ENCODE measurements at regions not wholly inside any gene's neighbourhood (a gene's known extent, or its start where the extent isn't known, plus 50 kb on each side); places are given as distances from the start of the nearest gene placed in this dataset.
"Not testable (repeated sequence)": the region's sequence is repeated elsewhere in the genome, so short reads cannot be mapped to it uniquely, and the experiment has no call there.

DNA sequence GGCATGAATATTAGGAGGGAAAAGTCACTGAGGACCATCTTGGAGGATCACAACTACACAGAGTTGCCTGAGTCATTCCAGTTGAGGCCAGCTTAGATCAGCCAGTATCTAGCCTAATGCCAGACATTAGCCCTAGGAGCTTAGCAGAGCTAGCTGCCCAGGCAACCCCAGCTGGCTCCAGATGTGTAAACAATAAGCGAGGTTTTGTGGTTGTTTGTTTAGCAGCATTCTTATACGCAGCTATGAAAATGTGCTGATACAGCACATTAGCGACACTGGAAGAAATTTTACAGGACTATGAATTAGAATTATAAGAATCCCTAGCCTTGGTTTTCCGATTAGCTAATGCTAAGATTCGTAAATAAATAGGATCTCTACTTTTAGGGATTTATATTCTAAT is 59.3 kb downstream of the BTBD3 start:
- Histone ChIP-seq H3K27ac (no peak overlapping the region), H3K4me3 (no peak overlapping the region)

DNA sequence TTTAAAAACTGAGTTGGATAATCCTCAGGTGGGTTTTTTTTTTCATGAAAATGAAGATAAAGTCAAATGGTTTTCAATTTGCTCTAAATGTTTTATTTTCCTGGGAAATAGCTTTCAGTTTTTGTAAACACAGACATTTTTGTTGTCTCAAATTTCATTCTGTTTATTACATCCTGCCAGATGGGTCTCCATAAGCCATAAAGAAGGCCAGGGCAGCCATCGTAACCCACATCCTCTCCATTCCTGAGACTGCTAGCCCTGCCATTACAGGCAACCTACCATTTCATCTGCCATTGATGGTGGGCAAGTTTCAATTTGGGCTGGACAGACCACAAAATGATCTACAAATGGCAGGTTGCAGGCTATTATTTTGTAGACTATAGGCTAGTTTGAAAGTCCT is 60.8 kb downstream of the BTBD3 start:
- H3K27ac ChIP-seq, result no peak overlapping the region
- H3K4me3 ChIP-seq, result no peak overlapping the region

DNA sequence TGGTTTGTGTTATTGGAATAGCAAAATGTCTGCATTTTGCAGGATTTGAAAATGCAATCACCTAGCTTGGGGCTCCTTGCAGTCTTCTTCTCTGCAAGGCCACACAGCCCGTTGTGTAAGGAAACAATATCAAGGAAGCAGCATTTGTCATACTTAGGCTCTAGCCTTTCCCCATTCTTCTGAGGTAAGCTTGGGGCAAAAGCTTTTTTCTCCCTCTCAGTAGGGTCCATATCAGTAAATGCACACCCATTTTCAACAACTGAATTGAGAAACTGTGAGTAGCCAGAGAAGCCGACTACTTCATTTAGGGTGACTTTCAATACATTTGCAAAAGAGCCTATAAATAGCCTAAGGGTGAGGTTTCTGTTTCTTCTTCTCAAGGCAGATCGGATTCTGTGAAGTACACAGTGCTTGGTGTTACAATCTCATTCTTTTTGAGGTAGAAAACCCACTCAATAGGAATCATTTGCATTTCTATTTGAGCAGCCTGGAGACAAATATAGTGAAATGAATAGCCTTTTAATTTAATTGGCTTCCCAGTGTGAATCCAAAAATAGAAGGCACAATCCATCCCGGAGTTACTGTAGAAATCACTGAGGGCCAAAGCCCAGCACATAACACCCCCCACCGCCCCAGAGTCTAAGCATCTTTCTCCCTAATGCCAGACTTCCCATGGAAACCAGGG is 61.8 kb downstream of the BTBD3 start:
- H3K4me3 ChIP-seq, result no peak overlapping the region

DNA sequence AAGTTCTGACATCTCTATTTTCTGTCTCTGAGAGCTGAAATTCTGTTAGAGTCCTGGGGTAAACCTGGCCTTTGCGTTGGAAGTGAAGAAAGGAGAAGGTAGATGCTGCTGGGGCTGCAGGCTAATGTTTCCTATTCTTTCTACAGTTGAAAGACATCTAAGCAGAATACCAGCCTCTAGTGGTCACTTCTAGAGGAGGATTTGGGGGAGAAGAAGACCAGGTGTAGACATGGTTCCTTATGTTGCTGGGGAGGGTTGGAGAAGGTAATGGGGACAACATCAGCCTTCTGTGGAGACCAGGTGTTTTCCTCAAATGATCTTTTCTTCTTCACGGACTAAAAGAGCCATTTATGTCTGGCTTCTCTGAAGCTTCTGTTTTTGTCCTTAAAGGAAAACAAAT is 62.6 kb downstream of the BTBD3 start:
- H3K4me3 ChIP-seq, result no peak overlapping the region
- H3K27ac ChIP-seq, result no peak overlapping the region

More for the DNA sequence above, 61.8 kb downstream of the BTBD3 start:
- H3K27ac ChIP-seq, result no peak overlapping the region

DNA sequence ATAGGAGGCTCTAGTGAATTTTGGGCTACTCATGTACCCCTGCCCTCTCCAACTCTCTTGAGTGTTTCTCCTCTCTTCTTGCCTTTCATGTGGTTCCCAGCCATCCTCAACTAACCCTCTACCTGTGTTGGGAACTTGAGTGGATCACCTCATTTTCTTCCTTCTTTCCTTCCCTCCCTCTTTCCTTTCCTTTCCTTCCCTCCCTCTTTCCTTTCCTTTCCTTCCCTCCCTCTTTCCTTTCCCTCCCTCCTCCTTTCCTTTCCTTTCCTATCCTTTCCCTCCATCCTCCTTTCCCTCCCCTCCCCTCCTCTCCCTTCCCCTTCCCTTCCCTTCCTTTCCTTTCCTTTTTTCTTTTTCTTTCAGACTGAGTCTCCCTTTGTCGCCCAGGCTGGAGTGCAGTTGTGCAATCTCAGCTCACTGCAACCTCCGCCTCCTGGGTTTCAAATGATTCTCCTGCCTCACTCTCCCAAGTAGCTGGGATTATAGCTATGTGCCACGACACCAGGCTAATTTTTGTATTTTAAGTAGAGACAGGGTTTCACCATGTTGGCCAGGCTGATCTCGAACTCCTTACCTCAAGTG is 63.8 kb downstream of the BTBD3 start:
- Histone ChIP-seq H3K4me3 (no peak overlapping the region), H3K27ac (no peak overlapping the region)

DNA sequence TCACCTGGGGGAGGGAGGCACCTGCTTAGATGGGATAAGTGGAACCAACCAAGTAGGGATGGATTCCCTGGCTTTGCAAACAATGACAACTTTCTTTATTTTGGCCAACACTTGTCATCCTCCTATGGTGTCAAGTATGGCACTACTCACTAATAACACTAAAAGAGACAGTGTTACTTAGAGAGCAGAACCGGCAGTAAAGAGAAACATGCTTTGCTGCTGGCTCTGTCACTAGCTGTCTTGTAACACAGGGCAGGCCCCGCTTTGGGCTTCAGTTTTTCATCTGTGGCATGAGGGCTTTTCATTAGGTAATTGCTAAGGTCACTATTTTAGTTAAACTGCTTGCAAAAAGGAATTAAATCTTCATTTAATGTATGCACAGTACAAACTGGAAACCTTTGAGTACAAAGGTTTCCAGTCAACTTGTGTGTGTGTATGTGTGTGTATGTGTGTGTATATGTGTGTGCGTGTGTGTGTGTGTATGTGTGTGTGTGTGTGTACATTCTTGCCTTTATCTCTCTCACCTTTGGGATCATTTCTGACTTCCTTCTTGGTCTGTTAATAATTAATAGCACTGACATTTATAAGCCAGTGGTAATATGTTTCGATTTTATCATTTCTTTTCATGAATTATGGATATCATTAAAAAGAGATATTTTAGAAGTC is 64.7 kb downstream of the BTBD3 start:
- no peak overlapping the region for H3K27ac ChIP-seq
- H3K4me3 ChIP-seq, result no peak overlapping the region

DNA sequence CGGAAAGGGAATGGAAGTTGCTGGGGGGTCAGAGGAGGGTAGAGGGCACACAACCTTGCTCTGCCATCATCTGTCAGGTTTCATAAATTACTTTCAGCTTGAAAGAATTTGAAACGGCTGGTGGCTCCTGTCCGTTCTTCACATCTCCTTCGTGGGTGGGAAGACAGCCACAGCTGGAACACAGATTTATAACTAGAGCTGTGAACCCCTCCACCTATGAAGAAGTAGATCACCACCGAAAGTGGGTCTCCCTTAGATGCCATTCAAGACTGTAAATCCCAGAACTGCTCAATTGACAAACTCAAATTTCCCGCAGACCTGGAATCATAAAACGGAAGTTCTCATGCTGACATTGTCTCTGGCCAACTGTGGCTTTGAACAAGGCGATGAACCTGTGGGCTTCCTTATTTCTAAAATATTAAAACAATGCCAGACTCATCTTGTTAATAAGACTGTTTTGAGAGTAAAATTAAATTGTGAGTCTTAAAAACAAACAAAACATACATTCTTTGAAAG is 65.3 kb downstream of the BTBD3 start:
- no peak overlapping the region for H3K27ac ChIP-seq
- no peak overlapping the region for H3K4me3 ChIP-seq

DNA sequence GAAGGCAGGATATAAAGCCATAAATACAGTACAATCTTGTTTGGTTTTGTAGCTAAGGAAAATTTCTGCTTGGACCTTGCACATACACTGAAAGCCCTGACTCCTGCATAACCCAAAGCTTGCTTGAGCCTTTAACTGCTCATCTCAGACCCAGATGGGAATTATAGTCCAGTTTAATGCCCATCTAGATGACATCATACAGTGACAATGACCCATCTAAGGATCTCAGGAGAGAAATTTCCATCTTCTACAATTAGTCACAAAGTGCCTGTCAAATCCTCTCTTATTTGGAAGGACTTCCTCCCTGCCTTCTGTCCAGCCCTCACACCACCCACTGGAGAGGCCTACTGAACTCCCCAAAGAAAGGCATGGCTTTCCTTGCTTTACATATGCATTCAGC is 69.3 kb downstream of the BTBD3 start:
- no peak overlapping the region for H3K27ac ChIP-seq

DNA sequence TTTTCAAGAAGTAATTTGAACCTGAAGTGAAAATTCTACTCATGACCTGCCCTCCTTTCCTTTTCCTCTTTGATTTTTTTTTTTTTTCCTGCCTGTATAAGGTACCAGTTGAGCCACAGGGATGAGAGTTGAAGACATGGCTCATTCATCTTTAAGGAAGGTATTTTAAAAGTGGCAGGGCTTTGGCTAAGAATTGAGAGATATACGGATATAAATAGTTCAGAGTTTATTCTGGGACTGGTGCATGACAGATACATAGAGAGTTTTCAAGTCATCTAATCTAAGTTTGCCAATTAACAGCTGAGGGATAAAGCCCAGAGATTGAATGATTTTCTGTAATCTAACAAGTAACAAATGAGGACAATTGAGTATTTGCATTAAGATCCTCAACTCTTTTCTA is 69.8 kb downstream of the BTBD3 start:
- H3K27ac ChIP-seq, result no peak overlapping the region
- no peak overlapping the region for H3K4me3 ChIP-seq

More for the DNA sequence above, 69.3 kb downstream of the BTBD3 start:
- H3K4me3 ChIP-seq, result no peak overlapping the region

DNA sequence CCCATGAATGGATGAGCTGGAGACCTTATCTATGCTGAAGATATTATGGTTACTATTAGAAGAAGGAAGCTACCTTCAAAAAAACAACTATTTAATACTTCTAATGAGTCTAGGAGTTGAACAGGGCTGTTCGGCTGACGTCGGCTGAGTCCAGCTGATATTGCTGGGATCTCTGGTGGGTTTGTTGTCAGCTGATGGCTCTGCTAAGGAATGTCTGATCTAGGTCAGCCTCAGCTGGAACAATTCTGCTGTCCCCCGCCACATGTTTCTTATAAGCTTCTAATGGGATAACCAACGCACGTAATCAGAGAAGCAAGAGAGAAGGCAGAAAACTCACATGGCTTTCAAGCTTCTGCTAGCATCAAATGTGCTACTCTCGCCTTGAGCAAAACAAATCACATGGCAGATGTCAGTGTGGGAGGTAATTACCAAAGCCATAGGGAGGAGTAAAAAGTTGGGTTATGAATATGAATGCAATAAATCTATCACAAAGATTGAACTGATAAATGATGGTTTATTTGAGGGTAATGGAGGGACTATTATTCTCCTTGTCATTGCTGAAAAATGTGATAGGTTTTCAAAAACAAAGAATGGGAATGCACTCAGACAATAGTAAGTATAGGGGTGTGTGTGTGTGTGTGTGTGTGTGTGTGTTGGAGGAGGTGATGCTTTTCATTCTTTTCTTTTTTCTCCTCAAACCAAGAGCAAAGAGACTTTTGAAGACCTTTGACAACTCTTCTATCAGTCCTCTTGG is 71.5 kb downstream of the BTBD3 start:
- Histone ChIP-seq H3K4me3 (no peak overlapping the region), H3K27ac (no peak overlapping the region)

DNA sequence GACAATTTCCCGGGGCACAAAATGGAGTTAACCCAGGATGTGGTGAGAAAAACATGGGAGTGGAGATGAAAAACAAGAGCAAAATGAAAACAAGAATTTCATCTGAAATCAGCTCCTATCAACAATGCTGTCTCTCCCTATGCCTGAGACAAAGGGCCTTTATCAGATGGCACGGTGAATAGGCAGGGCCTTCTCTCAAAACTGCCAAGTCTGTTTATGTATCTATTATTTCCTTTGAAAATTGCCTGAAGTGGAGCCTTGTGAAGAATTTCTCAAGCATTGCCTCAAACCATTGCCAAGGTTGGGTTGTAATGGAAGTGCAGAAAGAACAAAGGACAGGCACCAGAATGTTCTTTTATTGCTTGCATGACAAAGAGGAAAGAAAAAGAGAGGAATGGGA is 74.7 kb downstream of the BTBD3 start:
- no peak overlapping the region for H3K27ac ChIP-seq

DNA sequence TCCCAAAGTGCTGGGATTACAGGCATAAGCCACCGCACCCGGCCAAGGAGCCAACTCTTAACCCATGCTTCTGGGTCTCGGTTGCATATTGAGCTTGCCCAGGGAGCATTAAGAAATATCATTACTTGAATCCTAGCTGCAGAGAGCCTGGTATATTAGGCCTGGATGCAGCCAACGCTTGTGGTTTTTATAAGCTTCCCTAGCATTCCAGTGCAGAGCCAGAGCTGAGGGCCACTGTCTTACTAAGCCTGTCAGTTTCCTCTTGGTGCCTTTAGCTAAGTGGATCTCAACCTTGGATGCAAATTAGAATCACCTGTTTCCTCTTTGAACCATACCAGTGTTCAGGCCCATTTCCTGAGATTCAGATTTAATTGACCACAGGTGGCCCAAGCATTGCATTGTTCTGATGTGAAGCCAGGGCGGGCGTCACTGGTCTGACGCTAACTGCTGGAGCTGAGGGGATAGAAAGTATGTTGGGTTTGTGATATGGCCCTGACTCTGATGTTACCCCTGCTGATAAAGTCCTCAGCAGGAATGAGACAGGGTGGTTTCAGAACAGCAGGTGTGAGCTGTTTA is 76.3 kb downstream of the BTBD3 start:
- no peak overlapping the region for H3K4me3 ChIP-seq
- no peak overlapping the region for H3K27ac ChIP-seq

More for the DNA sequence above, 74.7 kb downstream of the BTBD3 start:
- H3K4me3 ChIP-seq, result no peak overlapping the region

DNA sequence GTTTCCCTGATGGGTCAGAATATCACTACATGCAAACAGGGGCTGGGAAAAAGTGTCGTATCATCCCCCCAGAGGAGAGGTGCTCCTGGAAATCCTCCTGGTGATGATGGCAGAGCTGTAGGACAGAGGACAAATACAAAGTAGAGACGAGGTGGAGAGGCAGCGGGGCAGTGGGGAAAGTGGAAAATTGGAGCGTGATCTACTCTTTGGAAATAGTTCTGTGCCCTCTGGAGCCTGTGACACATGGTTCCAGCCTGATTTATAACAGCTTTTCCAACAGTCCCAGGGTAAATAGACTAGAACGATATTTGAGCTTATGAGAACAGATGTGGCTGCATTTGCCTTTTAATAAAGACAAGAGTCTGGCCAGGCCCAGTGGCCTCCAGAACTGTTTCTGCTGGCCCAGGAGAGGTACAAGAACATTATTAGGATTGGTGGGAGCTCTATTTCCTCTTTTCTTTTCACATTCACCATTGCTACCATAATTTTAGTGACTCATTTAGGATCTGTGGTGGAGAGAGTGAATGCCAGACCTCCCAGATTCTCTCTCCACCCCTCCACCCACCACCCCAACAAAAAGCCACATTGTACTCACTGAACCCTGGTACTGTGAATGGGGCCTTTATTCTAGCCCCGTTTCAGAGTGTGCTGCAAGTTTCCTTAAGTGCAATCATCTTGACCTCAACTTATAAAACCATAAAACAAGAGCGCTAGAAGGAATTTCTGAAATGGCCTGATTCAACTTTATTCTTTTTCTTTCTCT is 78.3 kb downstream of the BTBD3 start:
- Histone ChIP-seq H3K4me3 (no peak overlapping the region), H3K27ac (no peak overlapping the region)

DNA sequence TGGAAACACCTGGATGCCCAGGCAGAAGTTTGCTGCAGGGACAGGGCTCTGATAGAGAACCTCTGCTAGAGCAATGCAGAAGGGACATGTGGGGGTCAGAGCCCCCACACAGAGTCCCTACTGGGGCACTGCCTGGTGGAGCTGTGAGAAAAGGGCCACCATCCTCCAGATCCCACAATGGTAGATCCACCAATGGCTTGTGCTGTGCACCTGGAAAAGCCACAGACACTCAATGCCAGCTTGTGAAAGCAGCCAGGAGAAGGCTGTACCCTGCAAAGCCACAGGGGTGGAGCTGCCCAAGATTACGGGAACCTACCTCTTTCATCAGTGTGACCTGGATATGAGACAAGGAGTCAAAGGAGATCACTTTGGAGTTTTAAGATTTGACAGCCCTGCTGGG is 87.1 kb downstream of the BTBD3 start:
- H3K27ac ChIP-seq, result not testable (repeated sequence)

DNA sequence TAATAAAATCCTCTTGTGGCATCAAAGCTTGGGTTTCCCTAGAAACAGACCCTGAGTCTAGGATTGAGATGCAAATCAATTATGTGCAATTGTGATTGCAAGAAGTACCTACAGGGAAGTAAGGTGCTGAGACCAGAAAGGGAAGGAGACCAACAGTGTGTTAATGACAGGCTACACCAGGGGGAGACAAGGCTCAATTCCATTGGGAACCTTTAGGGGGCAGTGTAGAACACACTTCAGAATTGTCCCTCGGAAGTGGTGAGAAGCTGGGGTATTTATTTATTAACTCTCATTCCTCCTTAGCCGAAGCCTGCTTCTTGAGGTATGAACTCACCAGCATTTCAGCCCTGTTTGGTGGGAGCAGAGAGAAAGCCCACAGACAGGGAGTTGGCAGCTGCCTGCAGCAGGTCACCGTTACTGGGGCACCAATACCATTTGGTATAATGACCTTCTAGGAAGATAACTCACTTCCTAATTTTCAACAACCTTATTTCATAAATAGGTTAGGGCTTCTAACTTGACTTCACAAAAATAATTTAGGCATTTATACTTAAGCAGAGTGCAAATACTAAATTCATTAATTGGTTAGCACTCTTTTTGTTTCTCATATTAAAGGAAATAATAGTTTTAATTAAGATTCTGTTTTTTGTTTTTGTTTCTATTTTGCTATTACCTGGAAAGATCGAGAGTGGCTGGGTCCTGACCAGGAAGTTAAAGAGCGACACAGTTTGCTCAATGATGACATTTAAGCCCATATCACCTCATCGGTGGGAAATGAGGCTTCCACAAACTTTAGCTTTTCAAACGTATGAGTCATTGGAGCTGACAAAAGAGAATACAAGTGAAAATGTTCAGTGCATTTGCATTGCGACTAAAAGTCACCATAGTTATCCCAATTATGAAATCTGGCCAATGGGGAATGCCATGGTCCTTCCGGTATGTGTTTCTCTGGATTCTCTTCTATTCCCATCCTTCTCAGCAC is 94.8 kb downstream of the BTBD3 start:
- no peak overlapping the region for H3K4me3 ChIP-seq
- no peak overlapping the region for H3K27ac ChIP-seq

More for the DNA sequence above, 87.1 kb downstream of the BTBD3 start:
- not testable (repeated sequence) for H3K4me3 ChIP-seq

DNA sequence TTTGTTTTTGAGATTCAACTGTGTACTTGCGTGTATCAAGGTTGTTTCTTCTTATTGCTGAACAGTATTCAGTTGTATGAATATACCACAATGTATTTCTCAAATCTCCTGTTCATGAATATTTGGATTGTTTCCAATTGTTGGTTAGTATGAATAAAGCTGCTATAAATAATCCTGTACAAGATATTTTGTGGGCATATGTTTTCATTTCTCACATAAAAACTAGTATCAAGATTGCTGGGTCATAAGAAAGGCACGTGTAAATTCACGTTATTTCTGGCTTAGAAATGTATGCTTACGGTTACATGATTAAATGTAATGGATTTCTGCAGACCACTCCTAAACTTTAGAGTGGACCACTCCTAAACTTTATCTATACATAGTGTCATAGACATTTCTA is 96.6 kb downstream of the BTBD3 start:
- Histone ChIP-seq H3K4me3 (no peak overlapping the region), H3K27ac (no peak overlapping the region)

DNA sequence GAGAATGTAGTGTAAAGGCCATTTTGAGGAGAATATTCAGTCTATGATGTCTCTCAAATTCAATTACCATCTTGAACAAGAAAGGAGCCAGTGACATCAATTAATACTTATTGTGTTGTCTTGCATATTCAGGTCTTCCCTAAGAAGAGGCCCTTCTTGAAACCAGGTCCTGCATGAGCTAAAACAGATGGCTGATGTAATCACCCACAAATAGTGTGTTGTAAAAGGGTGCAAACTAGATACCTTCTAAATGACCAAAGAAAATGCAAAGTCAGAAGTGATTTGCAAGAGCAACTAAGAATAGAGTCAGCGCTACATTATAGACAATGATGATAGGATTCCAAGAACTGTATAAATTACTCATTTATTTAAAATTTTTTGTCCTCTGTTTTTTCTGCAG is 97.0 kb downstream of the BTBD3 start:
- Histone ChIP-seq H3K4me3 (no peak overlapping the region), H3K27ac (no peak overlapping the region)

DNA sequence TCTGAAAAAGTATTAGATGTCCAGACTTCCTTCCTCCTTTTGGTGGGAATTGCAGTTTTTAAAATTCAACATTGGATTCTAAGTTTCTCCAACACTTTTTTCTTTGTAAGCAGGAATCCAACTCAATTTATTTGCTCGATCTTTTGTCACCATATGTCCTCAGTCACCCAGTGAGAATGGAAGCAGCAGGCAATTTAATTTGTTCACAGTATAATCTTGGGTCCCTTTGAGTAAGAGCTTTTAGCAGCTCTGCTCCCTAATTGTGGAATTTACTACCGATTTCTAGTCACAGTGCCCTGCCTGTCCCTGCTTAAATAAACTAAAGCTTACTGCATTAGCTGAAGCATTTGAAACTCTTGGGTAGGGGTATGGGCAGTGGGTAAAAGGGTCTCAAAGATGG is 98.6 kb downstream of the BTBD3 start:
- Histone ChIP-seq H3K27ac (no peak overlapping the region), H3K4me3 (no peak overlapping the region)
